Amygdala (tissue), 56 donors: ENCODE measurements at regions not wholly inside any gene's neighbourhood (a gene's known extent, or its start where the extent isn't known, plus 50 kb on each side); places are given as distances from the start of the nearest gene placed in this dataset.
"Not testable (repeated sequence)": the region's sequence is repeated elsewhere in the genome, so short reads cannot be mapped to it uniquely, and the experiment has no call there.

Experiments
- DNase-seq, 56 donors: peaks; one replicate each; lab custom pipeline; 2025; lab: John Stamatoyannopoulos, UW

DNA sequence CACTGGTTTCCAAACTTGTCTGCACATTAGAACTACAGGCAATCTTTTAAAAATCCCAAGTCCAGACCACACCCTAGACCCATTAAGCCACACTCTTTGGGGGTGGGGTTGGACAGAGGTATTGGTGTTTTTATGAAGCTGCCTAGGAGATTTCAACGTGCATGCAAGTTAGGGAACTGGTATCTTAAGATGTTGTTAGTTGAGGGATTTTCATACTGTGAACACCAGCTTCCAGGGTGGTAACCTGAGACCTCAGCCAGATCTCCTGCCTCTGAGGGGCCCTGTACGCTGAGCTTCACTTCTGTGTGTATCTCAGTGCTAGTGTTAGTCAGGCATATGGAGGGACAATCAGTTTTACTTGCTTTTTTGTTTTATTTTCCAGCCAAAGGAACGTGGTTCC, 138.0 kb downstream of the UTRN start:
- no peak for DNase-seq

DNA sequence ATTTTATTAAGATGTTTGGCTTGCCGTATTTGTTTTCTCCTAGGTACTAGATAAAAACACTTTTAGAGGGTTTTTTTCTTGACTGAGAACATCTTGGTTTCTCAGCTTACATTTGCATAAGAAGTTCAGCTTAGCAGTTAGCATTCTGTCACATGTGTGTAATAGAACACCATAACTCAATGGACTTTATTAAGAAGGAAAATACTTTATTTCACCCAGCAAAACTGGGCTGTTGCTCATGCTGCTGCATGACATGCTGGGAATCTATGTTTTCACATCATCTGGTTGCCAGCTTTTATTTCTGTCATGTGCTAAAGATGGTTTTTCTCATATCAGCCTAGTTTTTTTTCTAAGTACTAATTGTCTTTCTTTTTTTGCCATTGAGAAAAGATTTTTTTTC, 144.6 kb downstream of the UTRN start:
- DNase-seq, result no peak

DNA sequence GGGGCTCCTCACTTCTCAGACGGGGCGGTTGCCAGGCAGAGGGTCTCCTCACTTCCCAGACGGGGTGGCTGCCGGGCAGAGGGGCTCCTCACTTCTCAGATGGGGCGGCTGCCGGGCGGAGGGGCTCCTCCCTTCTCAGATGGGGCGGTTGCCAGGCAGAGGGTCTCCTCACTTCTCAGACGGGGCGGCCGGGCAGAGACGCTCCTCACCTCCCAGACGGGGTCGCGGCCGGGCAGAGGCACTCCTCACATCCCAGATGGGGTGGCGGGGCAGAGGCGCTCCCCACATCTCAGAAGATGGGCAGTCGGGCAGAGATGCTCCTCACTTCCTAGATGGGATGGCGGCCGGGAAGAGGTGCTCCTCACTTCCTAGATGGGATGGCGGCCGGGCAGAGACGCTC, 148.3 kb downstream of the UTRN start:
- DNase-seq, result not testable (repeated sequence)

DNA sequence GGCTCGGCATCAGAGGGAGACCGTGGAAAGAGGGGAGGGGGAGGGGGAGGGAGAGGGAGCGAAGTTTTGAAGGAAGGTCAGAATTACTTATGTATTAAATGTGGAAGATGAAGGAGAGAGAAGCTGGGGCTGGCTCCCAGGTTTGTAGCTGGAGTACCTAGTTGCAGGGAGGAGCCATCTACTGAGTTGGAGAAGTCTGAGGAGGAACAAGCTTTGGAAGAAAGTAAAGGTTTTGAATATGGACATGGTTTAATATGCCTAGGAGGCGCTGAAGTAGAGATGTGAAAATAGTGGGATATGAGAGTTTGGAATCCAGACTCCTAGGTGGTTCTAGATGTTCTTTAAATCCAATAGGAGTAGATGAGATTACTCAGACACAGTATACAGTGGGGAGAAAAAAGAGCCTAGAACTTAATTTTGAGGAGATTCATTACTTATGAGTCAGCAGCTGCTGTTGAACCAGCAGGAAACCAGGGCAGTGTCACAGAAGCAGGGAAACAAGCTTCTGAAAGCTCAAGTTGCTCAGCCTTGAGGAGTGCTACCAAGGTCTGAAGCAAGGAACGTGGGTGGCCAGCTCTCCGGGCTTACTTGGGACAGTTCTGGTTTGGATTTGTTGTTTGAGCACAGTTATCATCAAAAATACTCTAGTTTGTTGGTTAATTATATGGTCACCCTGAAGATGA, 149.3 kb downstream of the UTRN start:
- no peak for DNase-seq

DNA sequence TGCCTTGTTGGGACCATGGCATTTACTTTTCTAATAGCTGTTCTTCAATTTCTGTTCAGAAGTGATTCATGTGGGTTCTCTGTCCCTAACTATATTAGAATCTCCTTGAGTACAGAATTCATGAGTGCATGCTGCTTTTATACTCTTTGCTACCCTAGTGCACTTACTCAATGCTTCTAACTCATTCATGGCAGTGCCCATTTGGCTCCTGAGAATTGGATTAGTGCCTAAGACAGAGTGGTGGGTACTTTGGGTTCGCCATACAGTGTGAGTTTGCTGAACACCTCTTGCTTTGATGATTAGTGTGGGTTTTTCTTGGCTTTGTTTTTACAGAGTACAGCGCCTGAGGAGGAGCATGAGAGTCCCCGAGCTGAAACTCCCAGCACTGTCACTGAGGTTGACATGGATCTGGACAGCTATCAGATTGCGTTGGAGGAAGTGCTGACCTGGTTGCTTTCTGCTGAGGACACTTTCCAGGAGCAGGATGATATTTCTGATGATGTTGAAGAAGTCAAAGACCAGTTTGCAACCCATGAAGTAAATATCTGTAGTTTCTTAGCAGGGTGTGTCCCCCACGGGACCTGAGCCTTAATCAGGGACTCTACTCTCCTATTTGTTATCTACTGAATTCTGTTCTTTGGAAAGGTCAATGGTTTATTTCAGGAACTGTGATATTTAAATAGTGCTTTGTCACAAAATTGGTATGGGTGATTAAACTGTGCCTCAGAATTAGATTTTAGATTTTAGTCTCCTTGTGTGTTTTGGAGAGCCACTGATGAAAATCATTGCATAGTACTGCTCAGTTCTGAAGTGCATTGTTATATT, 150.7 kb downstream of the UTRN start:
- no peak for DNase-seq

DNA sequence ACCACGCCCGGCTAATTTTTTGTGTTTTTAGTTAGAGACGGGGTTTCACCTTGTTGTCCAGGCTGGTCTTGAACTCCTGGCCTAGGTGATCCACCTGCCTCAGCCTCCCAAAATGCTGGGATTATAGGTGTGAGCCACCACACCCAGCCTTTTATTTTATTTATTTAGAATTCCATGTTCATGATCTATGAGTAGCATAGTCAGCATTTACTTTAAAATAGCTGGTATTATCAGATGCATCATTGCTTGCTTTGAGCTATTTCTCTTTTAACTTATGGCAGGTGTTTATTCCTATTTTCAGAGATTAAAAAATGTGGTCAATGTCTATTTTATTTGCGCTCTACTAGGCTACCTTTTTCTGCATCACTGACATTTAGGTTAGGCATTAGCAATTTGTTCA, 152.0 kb downstream of the UTRN start:
- no peak for DNase-seq

DNA sequence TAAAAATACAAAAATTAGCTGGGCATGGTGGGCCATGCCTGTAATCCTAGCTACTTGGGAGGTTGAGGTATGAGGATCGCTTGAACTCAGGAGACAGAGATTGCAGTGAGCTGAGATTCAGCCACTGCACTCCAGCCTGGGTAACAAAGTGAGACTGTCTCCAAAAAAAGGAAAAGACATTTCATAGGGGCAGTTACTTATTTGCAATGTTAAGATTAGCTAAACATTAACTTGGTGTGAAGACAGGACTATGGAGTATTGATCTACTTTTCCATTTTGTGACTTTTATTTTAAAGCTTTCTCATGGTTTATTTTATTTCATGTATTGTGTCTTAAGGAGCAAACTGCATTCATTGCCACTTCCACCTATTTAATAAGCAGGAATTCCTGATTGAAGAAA, 153.0 kb downstream of the UTRN start:
- no peak for DNase-seq

DNA sequence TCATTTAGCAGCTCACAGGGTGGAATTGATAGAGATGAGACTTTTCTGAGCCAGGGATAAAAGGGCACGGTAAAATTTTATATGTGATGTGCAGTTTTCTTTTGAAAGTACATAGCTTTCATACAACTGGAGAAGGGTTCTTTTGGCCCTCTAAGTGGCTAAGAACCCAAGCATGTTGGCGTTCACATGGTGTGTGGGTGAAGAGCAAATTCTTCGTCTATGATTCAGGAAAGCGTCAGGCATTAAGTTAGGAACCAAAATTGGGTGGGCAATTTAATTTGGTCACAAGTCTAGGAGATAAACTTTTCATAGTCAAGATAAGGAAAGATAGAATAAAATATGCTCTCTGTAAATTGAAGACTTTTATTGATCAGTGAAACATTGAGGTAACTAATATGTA, 153.9 kb downstream of the UTRN start:
- DNase-seq, result no peak

DNA sequence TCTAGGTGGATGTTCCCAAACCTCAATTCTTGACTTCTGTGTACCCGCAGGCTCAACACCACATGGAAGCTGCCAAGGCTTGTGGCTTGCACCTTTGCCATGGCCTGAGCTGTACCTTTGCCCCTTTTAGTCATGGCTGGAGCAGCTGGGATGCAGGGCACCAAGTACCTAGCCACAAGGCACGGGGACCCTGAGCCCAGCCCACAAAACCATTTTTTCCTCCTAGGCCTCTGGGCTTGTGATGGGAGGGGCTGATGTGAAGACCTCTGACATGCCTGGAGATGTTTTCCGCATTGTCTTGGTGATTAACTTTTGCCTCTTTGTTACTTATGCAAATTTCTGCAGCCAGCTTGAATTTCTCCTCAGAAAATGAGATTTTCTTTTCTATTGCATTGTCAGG, 156.7 kb downstream of the UTRN start:
- DNase-seq, result not testable (repeated sequence)

DNA sequence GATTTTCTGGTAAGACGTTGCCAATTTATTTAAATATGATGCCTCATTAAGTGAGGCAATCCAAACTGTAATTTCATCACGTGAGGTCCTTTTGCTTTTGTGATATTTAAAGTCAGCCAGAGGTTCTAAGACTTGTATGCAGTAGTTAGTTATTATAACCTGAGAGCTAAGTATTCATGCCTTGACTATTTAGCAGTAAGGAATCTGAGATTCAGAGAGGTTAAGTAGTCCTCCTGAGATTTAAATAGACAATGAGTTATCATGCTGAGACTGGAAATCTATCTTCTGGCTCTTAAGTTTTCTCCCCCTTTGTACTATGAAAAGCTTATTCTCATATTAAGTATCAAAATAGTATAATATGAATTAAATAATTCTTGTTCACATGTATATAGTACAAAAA, 158.0 kb downstream of the UTRN start:
- no peak for DNase-seq

DNA sequence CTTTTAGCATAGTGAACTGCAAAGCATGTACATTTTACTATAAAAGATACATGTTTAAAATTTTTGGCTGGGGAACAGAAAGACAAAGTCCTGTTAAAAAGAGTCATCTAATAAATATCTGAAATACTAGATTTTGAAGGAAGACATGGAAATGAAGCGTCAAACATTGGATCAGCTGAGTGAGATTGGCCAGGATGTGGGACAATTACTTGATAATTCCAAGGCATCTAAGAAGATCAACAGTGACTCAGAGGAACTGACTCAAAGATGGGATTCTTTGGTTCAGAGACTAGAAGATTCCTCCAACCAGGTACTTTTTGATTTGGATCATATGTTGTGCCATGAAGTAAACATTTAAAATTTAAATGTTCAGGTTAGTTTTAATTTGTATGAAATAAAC, 162.3 kb downstream of the UTRN start:
- no peak for DNase-seq

DNA sequence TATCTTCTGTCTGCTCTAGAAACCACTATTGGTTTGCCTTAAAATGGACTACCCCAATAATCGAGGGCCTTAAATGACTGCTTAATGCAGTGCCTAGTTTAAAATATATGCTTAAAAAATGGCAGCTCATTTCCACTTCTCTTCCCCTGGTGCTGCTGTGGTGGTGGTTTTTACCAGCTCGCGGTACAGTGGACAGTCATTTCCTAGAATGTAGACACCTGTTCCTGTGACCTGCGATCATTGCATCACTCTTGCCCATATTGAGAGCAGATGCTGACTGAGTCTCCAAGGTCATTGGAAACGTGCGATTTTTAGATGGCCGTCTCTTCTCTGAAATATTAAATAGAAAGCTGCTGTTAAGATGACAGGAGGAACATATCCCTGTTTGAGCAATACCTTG, 164.1 kb downstream of the UTRN start:
- no peak for DNase-seq

DNA sequence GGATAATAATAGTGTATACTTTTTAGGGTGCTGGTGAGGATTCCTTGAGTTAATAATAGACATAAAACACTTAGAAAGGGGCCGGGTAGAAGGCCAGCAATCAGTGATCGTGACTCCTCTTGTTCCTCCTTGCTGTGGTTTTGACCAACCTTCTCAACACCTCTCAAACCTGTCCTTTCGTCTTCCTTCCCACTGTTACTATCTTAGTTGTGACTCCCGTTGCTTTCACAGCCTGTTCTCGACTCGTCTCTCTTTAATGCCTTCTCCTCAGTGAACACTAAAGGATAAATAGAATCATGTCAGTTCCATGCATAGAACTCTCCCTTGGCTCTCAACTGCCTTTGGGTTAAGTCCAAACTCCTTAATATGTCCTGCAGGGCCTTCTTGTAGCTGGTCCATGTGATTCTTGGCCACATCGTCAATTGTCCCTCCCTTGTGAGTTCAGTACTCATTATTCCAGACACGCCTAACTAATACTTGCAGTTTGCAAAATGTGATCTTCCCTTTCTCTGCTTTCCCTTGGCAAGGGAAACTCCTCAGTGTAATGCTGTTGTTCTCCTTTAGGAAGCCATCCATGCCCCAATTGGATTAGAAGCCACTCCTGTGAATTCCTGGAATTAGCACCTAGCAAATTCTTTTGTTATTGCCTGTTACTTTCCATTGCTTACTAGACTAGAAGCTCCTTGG, 164.9 kb downstream of the UTRN start:
- DNase-seq, result peak in 2 of 56 donors; percentile 1 to 2

DNA sequence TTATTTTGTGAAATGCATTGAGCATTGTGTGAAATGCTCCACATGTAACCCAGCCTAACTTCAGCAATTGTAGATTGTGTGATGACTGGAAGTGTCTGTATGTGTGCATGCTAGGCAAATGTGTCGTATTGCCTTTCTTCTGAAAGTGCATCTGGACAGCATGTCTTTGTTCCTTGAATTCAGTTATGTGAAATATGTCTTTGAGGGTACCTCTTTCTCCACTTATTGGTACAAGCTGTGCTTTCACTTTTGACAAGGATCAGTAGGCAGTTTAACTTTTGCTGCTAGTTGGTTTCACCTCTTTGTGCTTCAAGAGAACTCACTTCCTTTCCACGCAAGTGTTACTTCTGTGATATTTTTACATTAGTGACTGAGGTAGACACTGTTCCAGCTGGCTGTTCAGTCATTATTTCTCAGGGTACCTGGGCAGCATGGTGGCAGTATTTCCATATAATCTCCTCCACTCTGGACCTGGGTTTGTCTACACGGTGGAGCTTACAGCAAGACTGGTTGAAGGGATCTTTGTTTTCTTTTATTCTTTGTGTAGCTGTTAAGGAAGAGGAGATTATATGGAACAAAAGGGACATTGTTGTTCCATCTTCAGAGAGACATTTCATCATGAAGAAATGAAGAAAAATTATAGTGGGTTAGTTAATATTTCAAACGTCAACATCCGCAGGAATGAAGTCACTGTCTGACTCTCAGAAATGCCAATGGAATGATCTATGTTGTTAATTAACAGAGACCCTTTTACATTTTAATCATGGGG, 175.4 kb downstream of the UTRN start:
- DNase-seq, result no peak

DNA sequence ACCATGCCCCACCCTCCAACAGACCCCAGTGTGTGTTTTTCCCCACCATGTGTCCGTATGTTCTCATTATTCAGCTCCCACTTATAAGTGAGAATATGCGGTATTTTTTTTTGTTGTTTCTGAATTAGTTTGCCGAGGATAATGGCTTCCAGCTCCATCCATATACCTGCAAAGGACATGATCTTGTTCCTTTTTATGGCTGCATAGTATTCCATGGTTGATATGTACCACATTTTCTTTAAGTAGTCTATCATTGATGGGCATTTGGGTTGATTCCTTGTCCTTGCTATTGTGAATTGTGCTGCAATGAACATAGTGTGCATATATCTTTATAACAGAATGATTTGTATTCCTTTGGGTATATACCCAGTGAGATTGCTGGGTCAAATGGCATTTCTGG, 176.9 kb downstream of the UTRN start:
- no peak for DNase-seq

DNA sequence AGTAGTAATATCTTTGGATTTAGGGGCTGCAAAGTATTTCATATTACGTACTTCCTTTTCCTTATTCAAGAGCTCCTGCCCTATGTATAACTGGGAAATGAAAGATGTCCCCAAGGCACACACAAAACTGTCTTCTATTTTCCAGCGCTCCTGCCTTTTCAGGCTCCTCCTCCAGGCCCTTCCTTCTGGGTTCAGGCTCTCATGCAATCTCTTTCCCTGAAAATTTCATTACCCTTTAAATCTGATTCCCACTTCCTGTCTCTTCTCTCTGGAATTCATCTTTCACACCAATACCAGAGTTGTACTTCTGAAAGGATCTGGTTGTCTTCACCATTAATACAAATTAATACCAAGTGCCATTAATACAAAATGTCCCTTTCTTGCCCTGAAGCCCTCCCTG, 181.6 kb downstream of the UTRN start:
- no peak for DNase-seq

DNA sequence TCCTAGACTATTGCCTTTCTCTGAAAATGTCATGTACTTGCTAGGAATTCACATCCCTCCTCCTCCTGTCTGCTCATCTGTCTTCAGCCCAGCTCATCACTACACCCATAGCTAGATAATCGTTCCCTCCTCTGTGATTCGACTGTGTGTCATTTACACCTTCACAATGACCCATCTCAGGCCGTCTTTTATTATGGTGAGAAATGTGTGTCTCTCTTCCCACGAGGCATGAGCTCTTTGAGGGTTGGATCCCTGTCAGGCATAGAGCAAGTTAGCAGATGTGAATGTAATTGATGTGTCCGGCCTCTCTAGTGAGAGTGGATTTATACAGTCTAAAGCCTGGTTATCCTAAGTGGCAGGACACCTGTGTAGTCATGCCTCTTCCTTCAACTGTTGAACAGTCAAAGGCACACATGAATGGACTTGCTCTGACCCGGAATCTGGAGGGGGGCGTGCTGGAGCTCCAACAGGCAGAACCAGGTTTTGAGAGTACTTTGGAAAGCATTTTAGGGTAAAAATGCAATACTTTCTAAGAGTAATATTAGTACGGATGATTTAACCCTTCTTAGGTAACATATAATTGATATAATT, 182.1 kb downstream of the UTRN start:
- DNase-seq, result no peak

DNA sequence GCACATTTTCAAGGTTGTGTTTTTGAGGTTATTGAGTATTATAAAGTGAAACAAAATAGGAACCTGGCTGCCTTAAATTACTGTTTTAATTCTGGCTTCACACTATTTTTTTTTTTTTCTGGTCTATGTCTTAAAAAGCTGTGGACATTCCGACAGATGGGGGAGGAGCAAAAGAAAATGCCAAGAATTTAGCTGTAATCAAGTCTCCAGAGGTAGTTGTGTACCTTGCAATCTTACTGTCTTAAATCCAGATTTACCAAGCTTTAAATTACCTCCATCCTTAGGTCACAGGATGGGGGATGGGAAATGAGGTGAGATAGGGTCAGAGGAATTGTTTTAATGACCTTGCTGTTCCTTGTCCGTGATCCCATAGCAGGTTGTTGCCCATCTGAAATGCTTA, 182.8 kb downstream of the UTRN start:
- no peak for DNase-seq

DNA sequence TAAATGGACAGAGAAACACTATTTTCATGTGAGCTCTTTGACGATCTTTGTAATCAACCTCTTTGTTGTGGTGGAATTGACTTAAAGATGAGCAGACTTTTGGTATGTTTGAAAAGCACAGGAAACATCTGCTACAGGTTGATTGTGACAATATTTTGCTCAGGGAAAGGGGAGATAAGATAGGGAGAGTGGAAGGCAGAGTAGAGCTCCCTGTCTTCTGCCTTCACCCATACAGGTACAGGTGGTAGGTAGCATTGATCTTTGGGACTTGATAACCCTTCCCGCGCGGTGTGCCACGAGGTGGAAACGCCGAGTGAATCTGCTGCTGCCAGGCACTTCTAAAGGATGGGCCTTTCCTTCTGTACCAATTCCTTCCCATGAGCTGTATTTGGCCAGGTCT, 183.6 kb downstream of the UTRN start:
- no peak for DNase-seq

DNA sequence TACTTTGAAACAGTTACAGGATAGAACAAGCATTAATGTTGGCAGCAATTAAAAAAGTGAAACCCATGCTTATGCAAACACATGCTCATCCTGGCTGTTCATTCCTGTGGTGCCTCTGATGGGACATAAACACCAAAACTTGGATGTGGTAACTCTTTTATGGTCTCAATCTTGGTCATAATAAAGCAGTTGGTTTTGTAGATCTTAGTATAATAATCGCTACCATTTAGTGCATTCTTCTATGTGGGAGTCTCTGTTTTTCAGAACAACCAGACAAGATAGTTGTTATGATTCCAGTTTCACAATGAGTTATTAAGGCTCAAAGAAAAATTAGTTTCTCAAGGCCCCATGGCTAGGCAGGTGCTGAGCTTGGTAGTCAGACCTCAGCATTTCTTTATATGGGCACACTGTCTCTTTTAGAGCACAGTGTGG, 184.0 kb downstream of the UTRN start:
- no peak for DNase-seq

DNA sequence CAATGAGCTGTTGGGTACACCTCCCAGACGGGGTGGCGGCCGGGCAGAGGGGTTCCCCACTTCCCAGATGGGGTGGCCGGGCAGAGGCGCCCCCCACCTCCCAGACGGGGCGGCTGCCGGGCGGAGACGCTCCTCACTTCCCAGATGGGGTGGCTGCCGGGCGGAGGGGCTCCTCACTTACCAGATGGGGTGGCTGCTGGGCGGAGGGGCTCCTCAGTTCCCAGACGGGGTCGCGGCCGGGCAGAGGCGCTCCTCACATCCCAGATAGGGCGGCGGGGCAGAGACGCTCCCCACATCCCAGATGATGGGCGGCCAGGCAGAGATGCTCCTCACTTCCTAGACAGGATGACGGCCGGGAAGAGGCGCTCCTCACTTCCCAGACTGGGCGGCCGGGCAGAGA, 185.1 kb downstream of the UTRN start:
- not testable (repeated sequence) for DNase-seq
